RWPE1 (cell line): ENCODE measurements at regions not wholly inside any gene's neighbourhood (a gene's known extent, or its start where the extent isn't known, plus 50 kb on each side); places are given as distances from the start of the nearest gene placed in this dataset.

Source experiments
- CTCF ChIA-PET: fragments of 350-600 bp; sonication (Branson Sonifier 250); formaldehyde crosslinking; extraction: SDS; loops from one replicate; lab custom pipeline; 2021; lab: Yijun Ruan, JAX
- POLR2A ChIA-PET: fragments of 400-600 bp; formaldehyde crosslinking; extraction: SDS; loops from one replicate; lab custom pipeline; 2020; ENCODE audit warnings: antibody characterized with exemption; ENCODE audit not compliant: low non-redundant PET; lab: Yijun Ruan, JAX
- DNase-seq: peaks from one replicate; pipeline ENCODE4 v3.0.0; 2012; ENCODE audit warnings: low spot score
- H3K27ac ChIP-seq: fragments of 450-650 bp; 2 replicates; pipeline ENCODE4 v1.5.1; 2017
- TF ChIP-seq, protein P1 (sequence below): fragments of 450-650 bp; conservative IDR thresholded peaks from 2 replicates; pipeline ENCODE4 v1.5.1; 2017; ENCODE audit warnings: low read depth, mild to moderate bottlenecking

- TF ChIP-seq, protein P1, sequence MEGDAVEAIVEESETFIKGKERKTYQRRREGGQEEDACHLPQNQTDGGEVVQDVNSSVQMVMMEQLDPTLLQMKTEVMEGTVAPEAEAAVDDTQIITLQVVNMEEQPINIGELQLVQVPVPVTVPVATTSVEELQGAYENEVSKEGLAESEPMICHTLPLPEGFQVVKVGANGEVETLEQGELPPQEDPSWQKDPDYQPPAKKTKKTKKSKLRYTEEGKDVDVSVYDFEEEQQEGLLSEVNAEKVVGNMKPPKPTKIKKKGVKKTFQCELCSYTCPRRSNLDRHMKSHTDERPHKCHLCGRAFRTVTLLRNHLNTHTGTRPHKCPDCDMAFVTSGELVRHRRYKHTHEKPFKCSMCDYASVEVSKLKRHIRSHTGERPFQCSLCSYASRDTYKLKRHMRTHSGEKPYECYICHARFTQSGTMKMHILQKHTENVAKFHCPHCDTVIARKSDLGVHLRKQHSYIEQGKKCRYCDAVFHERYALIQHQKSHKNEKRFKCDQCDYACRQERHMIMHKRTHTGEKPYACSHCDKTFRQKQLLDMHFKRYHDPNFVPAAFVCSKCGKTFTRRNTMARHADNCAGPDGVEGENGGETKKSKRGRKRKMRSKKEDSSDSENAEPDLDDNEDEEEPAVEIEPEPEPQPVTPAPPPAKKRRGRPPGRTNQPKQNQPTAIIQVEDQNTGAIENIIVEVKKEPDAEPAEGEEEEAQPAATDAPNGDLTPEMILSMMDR = no peak
- no peak for DNase-seq
- H3K27ac ChIP-seq = no peak overlapping the region
- ChIA-PET CTCF (interaction anchor here (0.6 kb wide), 1 partner anchor 57 kb away, joined by 3 read pairs; no protein-coding TSS in a partner anchor), POLR2A (no interaction called here)
Measured at GRCh38 chrX:25853002-25853479, 285.1 kb upstream of the MAGEB18 start.

DNA sequence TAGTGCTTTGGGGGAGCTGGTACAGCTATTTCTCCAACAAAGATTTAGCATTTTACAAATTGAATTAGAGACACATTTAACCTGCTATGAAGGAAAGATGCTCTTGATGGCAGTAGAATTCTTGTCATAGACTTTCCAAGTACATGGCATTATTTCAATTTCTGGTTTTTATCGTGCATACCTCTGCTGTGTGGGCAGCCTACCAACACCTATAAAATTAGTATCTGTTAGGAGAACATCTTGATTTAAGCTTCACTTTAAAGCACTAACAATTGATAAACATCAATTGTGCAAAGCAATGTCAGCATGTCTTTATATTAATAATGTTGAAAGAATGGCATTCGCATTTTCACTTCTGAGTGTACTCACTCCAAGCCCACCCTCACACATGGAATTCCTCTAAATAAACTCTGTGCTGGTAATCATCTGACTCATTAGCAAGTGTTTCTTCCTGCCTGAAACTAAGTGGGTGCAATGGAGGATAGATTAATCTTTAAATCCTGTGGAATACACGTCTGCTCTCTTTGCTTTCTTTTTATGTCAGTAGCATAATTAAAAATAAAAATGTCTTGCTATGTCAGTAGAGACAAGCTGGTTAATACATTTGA is 279.8 kb upstream of the MAGEB18 start:
- no peak for DNase-seq
- ChIA-PET POLR2A (no interaction called here), CTCF (no interaction called here)
- TF ChIP-seq, protein P1 = no peak
- H3K27ac ChIP-seq = no peak overlapping the region

DNA sequence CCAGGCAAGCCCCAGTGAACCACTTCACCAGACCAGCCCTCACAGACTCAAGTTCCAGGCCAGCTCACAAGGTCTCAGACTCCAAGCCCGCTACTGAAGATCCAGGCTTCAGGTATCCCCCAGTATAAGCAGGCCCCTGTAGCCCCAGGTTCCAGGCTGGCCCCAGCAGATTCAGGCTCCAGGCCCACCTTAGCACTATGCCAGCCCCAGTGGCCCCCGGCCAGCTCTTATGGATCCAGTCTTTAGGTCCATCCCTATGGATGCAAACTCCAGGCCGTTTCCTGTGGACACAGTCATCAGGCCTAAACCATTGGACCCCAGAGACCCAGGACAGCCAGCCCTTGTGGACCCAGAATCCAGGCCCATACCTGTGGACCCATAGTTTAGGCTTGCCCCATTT is 277.8 kb upstream of the MAGEB18 start:
- CTCF ChIA-PET = no interaction called here
- TF ChIP-seq, protein P1 = no peak
- DNase-seq = no peak
- POLR2A ChIA-PET = no interaction called here
- no peak overlapping the region for H3K27ac ChIP-seq

- ChIA-PET CTCF (no interaction called here), POLR2A (no interaction called here)
Measured at GRCh38 chrX:25869761-25870160, 268.4 kb upstream of the MAGEB18 start.

DNA sequence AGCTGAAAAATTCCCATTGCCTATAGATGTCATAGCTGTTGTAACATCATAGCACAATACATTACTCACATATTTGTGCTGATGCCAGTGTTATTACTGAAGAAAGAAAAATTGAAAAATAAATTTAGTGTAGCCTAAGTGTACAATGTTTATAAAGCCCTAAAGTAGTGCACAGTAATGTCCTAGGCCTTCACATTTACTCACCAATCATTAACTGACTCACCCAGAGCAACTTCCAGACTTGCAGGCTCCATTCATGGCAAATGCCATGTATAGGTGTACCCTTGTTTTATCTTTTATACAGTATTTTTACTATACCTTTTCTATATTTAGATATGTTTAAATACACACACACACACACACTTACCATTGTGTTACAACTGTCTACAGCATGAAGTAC is 265.4 kb upstream of the MAGEB18 start:
- ChIA-PET CTCF (no interaction called here), POLR2A (no interaction called here)
- no peak overlapping the region for H3K27ac ChIP-seq
- DNase-seq = no peak
- TF ChIP-seq, protein P1 = no peak

More at GRCh38 chrX:25869761-25870160, 268.4 kb upstream of the MAGEB18 start:
- DNase-seq = no peak
- no peak overlapping the region for H3K27ac ChIP-seq
- TF ChIP-seq, protein P1 = no peak

- TF ChIP-seq, protein P1 = no peak
- CTCF ChIA-PET = no interaction called here
Measured at GRCh38 chrX:25873196-25873595, 264.9 kb upstream of the MAGEB18 start.

More at GRCh38 chrX:25873196-25873595, 264.9 kb upstream of the MAGEB18 start:
- POLR2A ChIA-PET = no interaction called here
- no peak for DNase-seq
- no peak overlapping the region for H3K27ac ChIP-seq
